ENCODE measurements at regions not wholly inside any gene's neighbourhood (a gene's known extent, or its start where the extent isn't known, plus 50 kb on each side); places are given as distances from the start of the nearest gene placed in this dataset.

- H3K36me3 ChIP-seq = no peaks in the 10 kb centered on the region
- H3K27ac ChIP-seq = no peak overlapping the region
- no peaks in the 10 kb centered on the region for H3K9me3 ChIP-seq
- TF ChIP-seq CTCF (IDR thresholded peaks at IDR 0.05) (no peak), POLR2AphosphoS5 (IDR thresholded peaks at IDR 0.05) (no peak), POLR2A (IDR thresholded peaks at IDR 0.05) (no peak), EP300 (IDR thresholded peaks at IDR 0.05) (no peak)
- H3K4me1 ChIP-seq = peaks cover 18% of the 10 kb centered on the region
- 48% methylated on average over 7 of the region's 7 CpGs for WGBS
- no peak overlapping the region for H3K4me3 ChIP-seq
- no peaks in the 10 kb centered on the region for H3K27me3 ChIP-seq
- no peak for DNase-seq (ENCODE audit: low spot score in 2 of 2)
Measured at GRCh38 chr3:184481984-184482671, 79.5 kb upstream of the EPHB3 start.

GRCh38 chr3:184485241-184485640, 76.3 kb upstream of the EPHB3 start:
- Histone ChIP-seq H3K4me3 (no peak overlapping the region), H3K9me3 (no peaks in the 10 kb centered on the region), H3K4me1 (peaks cover 28% of the 10 kb centered on the region), H3K27ac (no peak overlapping the region), H3K36me3 (no peaks in the 10 kb centered on the region), H3K27me3 (peaks cover 4% of the 10 kb centered on the region)
- no peak for TF ChIP-seq POLR2AphosphoS5 (IDR thresholded peaks at IDR 0.05)
- no peak for TF ChIP-seq EP300 (IDR thresholded peaks at IDR 0.05)
- TF ChIP-seq CTCF (IDR thresholded peaks at IDR 0.05) = no peak
- no peak for TF ChIP-seq POLR2A (IDR thresholded peaks at IDR 0.05)
- no peak for DNase-seq (ENCODE audit: low spot score in 2 of 2)
- WGBS = 38% methylated on average over 2 of the region's 2 CpGs

- TF ChIP-seq POLR2AphosphoS5 (IDR thresholded peaks at IDR 0.05) (no peak), EP300 (IDR thresholded peaks at IDR 0.05) (no peak)
Measured at GRCh38 chr3:184485906-184486305, 75.7 kb upstream of the EPHB3 start.

GRCh38 chr3:184486614-184487013, 75.0 kb upstream of the EPHB3 start:
- Histone ChIP-seq H3K27me3 (peaks cover 10% of the 10 kb centered on the region), H3K4me1 (peaks cover 26% of the 10 kb centered on the region), H3K36me3 (no peaks in the 10 kb centered on the region), H3K4me3 (no peak overlapping the region), H3K27ac (no peak overlapping the region), H3K9me3 (no peaks in the 10 kb centered on the region)
- TF ChIP-seq POLR2AphosphoS5 (IDR thresholded peaks at IDR 0.05) (no peak), EP300 (IDR thresholded peaks at IDR 0.05) (no peak), POLR2A (IDR thresholded peaks at IDR 0.05) (no peak), CTCF (IDR thresholded peaks at IDR 0.05) (no peak)
- DNase-seq (ENCODE audit: low spot score in 2 of 2) = no peak

More at GRCh38 chr3:184485906-184486305, 75.7 kb upstream of the EPHB3 start:
- Histone ChIP-seq H3K4me1 (peaks cover 26% of the 10 kb centered on the region), H3K4me3 (no peak overlapping the region), H3K36me3 (no peaks in the 10 kb centered on the region), H3K9me3 (no peaks in the 10 kb centered on the region), H3K27me3 (peaks cover 4% of the 10 kb centered on the region), H3K27ac (no peak overlapping the region)
- 58% methylated on average over 3 of the region's 3 CpGs for WGBS
- DNase-seq (ENCODE audit: low spot score in 2 of 2) = no peak

GRCh38 chr3:184488577-184488976, 73.0 kb upstream of the EPHB3 start:
- TF ChIP-seq CTCF (IDR thresholded peaks at IDR 0.05) = no peak
- no peak for TF ChIP-seq POLR2AphosphoS5 (IDR thresholded peaks at IDR 0.05)
- TF ChIP-seq POLR2A (IDR thresholded peaks at IDR 0.05) = no peak
- TF ChIP-seq EP300 (IDR thresholded peaks at IDR 0.05) = no peak
- 83% methylated on average over 6 of the region's 6 CpGs for WGBS
- H3K9me3 ChIP-seq = no peaks in the 10 kb centered on the region
- peaks cover 19% of the 10 kb centered on the region for H3K27me3 ChIP-seq
- H3K4me3 ChIP-seq = no peak overlapping the region
- peaks cover 32% of the 10 kb centered on the region for H3K4me1 ChIP-seq
- DNase-seq (ENCODE audit: low spot score in 2 of 2) = no peak
- no peaks in the 10 kb centered on the region for H3K36me3 ChIP-seq
- no peak overlapping the region for H3K27ac ChIP-seq
